ENCODE measurements at regions not wholly inside any gene's neighbourhood (a gene's known extent, or its start where the extent isn't known, plus 50 kb on each side); places are given as distances from the start of the nearest gene placed in this dataset.

DNA sequence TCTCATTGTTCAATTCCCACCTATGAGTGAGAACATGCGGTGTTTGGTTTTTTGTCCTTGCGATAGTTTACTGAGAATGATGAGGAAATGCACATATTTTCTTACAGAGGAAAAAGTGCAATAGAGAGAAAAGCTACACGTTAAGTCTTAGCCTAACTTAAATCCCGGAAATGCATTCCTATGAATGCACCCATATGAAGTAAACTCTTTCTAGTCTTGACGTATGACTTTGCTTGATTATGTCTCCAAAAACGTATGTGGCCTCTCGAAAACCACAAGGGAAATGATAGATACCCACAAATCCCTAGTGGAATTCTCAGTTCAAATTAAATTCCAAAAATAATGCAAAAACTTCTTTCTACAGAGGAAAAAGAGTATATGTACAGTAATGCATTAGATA is 90.7 kb upstream of the SASH1 start:
- Mint-ChIP-seq H3K9me3 (no peaks in the 10 kb centered on the region), H3K36me3 (ENCODE audit: low read depth) (no peaks in the 10 kb centered on the region), H3K4me1 (ENCODE audit: low read depth) (no peaks in the 10 kb centered on the region), H3K27me3 (peaks cover 17% of the 10 kb centered on the region), H3K4me3 (no peak overlapping the region), H3K27ac (no peak overlapping the region)

- no peak overlapping the region for H3K27ac Mint-ChIP-seq
- no peak overlapping the region for H3K4me3 Mint-ChIP-seq
- peaks cover 15% of the 10 kb centered on the region for H3K27me3 Mint-ChIP-seq
- no peaks in the 10 kb centered on the region for H3K4me1 Mint-ChIP-seq (ENCODE audit: low read depth)
- no peaks in the 10 kb centered on the region for H3K9me3 Mint-ChIP-seq
- H3K36me3 Mint-ChIP-seq (ENCODE audit: low read depth), result no peaks in the 10 kb centered on the region
These were observed 84.8 kb upstream of the SASH1 start for GRCh38 chr6:148257810-148258209.

DNA sequence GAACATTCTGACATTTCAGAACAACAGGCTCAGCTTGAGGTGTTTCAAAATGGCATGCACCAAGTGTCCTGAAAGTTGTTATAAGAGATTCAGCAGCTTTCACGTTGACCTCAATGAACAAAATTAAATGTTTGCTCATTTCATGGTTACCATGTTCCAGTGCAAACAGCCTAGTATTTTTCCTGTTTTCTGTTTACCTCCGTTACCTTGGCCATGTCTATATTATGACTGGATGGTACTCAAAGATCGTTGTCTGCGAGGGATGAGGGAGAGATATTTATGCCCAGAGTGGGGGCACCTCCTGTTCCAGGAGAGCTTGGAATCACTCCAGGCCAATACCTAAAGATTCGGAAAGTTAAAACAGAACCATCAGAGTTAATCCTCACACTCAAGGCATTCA is 83.8 kb upstream of the SASH1 start:
- no peaks in the 10 kb centered on the region for H3K36me3 Mint-ChIP-seq (ENCODE audit: low read depth)

GRCh38 chr6:148261470-148261869 is 81.2 kb upstream of the SASH1 start:
- Mint-ChIP-seq H3K4me3 (no peak overlapping the region), H3K27me3 (peaks cover 25% of the 10 kb centered on the region), H3K36me3 (ENCODE audit: low read depth) (no peaks in the 10 kb centered on the region), H3K27ac (no peak overlapping the region), H3K9me3 (no peaks in the 10 kb centered on the region), H3K4me1 (ENCODE audit: low read depth) (no peaks in the 10 kb centered on the region)

More for the DNA sequence above, 83.8 kb upstream of the SASH1 start:
- Mint-ChIP-seq H3K4me3 (no peak overlapping the region), H3K27me3 (peaks cover 18% of the 10 kb centered on the region), H3K27ac (no peak overlapping the region), H3K9me3 (no peaks in the 10 kb centered on the region), H3K4me1 (ENCODE audit: low read depth) (no peaks in the 10 kb centered on the region)

DNA sequence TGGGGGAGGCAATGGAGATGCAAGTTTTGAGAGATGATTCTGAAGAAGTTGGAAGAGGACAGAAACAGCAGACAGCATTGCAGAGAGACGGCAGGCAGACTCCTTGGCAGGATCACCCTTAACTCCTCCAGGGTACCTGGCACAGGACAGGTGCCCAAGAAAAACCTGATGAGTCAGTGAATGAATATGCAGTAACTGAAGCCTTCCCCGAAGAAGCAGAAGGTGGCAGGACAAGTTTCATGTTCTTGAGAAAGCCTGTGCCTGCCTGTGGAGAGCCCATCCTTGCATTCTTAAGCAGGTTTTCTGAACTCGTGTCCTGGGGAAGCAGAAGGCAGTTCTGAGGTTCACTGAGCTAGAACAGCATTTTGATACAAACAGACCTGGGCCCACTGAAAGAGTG is 79.6 kb upstream of the SASH1 start:
- Mint-ChIP-seq H3K36me3 (ENCODE audit: low read depth) (no peaks in the 10 kb centered on the region), H3K4me1 (ENCODE audit: low read depth) (no peaks in the 10 kb centered on the region), H3K27ac (no peak overlapping the region), H3K27me3 (peaks cover 25% of the 10 kb centered on the region), H3K9me3 (no peaks in the 10 kb centered on the region), H3K4me3 (no peak overlapping the region)

- Mint-ChIP-seq H3K9me3 (no peaks in the 10 kb centered on the region), H3K27me3 (peaks cover 25% of the 10 kb centered on the region), H3K4me1 (ENCODE audit: low read depth) (no peaks in the 10 kb centered on the region), H3K36me3 (ENCODE audit: low read depth) (no peaks in the 10 kb centered on the region), H3K27ac (no peak overlapping the region), H3K4me3 (no peak overlapping the region)
These were observed 78.7 kb upstream of the SASH1 start for GRCh38 chr6:148263961-148264360.

DNA sequence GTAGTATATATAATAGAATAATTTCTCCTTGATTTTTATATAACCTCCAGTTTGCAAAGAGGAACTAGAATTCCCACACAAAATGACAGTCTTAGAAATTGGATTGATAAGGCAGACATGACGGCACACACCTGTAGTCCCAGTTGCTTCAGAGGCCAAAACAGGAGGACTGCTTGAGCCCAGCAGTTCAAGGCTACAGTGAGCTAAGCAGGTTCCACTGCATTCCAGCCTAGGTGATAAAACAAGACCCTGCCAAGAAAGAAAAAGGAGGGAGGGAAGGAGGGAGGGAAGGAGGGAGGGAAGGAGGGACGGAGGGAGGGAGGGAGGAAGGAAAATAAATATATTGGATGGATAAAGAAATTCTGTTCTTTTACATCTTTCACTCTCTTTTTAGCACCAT is 77.6 kb upstream of the SASH1 start:
- H3K4me3 Mint-ChIP-seq, result no peak overlapping the region
- no peaks in the 10 kb centered on the region for H3K4me1 Mint-ChIP-seq (ENCODE audit: low read depth)
- no peaks in the 10 kb centered on the region for H3K9me3 Mint-ChIP-seq
- H3K27ac Mint-ChIP-seq, result no peak overlapping the region
- H3K27me3 Mint-ChIP-seq, result peaks cover 25% of the 10 kb centered on the region
- no peaks in the 10 kb centered on the region for H3K36me3 Mint-ChIP-seq (ENCODE audit: low read depth)

DNA sequence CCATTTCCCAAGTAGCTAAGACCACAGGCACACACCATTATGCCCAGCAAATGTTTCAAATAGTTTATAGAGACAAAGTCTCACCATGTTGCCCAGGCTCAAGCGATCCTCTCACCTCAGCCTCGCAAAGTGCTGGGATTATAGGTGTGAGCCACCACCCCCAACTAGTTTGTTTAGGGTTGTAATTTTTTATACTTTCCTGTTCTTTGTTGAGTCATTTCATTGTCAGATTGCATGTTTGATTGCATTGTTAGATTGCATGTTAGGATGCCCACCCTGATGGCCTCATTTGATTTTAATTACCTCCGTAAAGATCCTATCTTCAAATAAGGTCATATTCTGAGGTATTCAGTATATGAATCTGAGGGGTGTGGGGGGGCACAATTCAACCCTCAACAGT is 73.3 kb upstream of the SASH1 start:
- H3K4me1 Mint-ChIP-seq (ENCODE audit: low read depth), result no peaks in the 10 kb centered on the region
- peaks cover 20% of the 10 kb centered on the region for H3K27me3 Mint-ChIP-seq
- H3K36me3 Mint-ChIP-seq (ENCODE audit: low read depth), result no peaks in the 10 kb centered on the region
- no peaks in the 10 kb centered on the region for H3K9me3 Mint-ChIP-seq
- no peak overlapping the region for H3K27ac Mint-ChIP-seq
- H3K4me3 Mint-ChIP-seq, result no peak overlapping the region

DNA sequence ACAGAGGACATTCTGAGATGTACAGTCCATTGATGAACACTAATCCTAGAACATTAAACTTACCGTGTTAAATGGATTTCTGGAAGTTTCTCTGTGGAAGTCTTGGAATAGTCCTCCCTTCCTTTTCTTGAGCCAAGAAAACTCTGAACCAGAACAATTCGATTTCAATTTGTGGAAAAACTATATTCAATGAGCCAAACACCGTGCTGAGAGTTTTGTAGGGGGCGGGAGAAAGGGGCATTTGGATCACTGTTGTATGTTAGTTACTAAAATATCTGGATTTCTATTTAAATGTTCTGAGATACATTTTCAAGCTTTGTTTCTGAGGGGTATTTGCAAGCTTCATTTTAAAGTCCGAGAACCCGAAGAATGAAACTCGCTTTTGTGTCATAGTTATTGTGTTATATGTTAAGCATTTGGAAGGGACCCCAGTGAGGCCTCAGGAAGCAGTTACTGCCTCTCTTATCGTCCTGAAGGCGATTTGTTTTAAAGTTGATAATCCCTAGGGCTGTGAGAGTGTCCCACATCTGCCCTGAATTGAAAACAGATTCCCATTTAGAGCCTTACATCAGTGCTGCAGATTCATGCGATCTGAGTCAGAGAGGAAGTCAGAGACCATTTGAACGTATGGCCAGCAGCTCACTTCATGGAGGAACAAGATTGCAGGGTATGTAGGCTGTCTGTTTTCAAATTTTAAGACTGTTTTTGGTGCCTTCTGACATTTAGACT is 70.8 kb upstream of the SASH1 start:
- no peak overlapping the region for H3K27ac Mint-ChIP-seq
- no peaks in the 10 kb centered on the region for H3K9me3 Mint-ChIP-seq
- no peaks in the 10 kb centered on the region for H3K4me1 Mint-ChIP-seq (ENCODE audit: low read depth)
- peaks cover 16% of the 10 kb centered on the region for H3K27me3 Mint-ChIP-seq
- no peak overlapping the region for H3K4me3 Mint-ChIP-seq
- H3K36me3 Mint-ChIP-seq (ENCODE audit: low read depth), result no peaks in the 10 kb centered on the region

DNA sequence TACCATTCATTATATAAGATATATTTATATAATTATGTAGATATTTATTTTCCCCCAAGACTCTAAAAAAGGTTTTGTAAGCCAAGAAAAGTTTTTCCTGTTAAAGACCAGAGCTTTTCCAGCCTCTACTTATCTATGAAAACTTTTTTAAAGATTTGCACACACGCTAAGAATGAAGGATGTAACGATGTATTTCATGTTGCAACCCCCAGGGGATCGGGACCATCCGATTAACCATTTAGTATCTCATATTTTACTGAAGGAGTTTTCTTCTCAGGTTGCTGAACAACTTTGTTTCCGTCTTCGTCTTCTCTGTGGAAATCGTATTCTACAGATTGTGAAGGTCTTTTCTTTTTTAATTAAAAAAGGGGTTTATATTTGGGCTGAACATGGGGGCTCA is 70.0 kb upstream of the SASH1 start:
- Mint-ChIP-seq H3K36me3 (ENCODE audit: low read depth) (no peaks in the 10 kb centered on the region), H3K4me1 (ENCODE audit: low read depth) (no peaks in the 10 kb centered on the region), H3K27ac (no peak overlapping the region), H3K4me3 (no peak overlapping the region), H3K9me3 (no peaks in the 10 kb centered on the region), H3K27me3 (peaks cover 16% of the 10 kb centered on the region)

DNA sequence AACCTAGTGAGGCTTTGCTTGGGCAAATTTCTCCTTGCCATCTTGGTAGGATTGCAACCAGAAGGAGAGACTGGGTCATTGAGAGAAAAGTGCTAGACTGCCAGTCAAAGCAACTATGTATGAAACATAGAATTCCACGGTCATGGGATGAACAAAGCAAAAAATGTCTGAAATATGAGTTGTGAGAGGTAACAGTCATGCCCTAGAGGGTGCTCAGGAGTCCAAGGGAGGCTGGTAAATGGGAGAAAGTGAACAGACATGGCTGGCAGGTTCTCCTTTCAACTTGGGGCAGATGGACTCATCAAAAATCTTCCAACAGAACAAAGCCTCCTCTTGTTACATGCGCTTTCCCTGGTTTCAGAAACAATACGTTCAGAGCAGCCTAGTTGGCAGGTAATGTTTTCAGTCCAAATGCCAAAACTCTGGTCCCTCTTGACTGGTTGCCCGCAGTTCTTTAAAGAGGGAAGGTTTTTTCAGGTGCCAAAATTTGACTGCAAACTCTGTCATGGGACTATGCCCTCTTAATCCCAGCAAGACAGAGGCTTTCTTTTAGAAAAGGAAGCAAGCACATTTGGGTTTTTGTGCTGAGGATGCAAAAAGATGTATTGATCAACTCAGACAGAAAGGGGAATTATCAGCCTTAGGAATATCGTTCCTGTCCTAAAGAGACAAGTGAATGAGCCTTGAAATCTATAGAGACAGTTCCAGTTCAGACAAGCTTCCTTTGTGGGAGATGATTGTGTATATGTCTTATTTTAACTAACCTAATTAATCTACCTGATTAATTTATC is 68.5 kb upstream of the SASH1 start:
- no peak overlapping the region for H3K27ac Mint-ChIP-seq
- no peak overlapping the region for H3K4me3 Mint-ChIP-seq
- no peaks in the 10 kb centered on the region for H3K36me3 Mint-ChIP-seq (ENCODE audit: low read depth)
- no peaks in the 10 kb centered on the region for H3K9me3 Mint-ChIP-seq
- no peaks in the 10 kb centered on the region for H3K4me1 Mint-ChIP-seq (ENCODE audit: low read depth)
- peaks cover 16% of the 10 kb centered on the region for H3K27me3 Mint-ChIP-seq

DNA sequence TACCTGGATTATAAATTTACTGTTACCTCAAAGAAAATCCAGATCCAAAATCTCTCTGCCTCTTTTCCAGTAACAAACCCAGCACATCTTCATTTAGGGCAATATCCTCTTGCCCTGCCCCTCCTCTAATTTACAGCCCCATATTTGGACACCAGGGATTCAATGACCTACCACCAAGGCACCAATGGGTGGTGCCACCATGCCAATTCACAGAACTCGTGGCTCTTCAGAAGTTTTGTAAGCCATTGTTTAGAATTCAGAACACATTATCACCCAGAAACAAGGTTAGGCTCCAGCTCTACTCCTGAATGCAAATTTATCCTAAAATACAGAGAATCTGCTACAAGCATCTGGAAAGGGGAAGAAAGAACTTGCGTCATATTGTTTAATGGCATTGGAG is 67.8 kb upstream of the SASH1 start:
- Mint-ChIP-seq H3K36me3 (ENCODE audit: low read depth) (no peaks in the 10 kb centered on the region), H3K27me3 (peaks cover 16% of the 10 kb centered on the region), H3K9me3 (no peaks in the 10 kb centered on the region), H3K27ac (no peak overlapping the region), H3K4me3 (no peak overlapping the region), H3K4me1 (ENCODE audit: low read depth) (no peaks in the 10 kb centered on the region)

- no peaks in the 10 kb centered on the region for H3K4me1 Mint-ChIP-seq (ENCODE audit: low read depth)
- H3K27me3 Mint-ChIP-seq, result peaks cover 14% of the 10 kb centered on the region
- H3K27ac Mint-ChIP-seq, result no peak overlapping the region
- H3K4me3 Mint-ChIP-seq, result no peak overlapping the region
- no peaks in the 10 kb centered on the region for H3K9me3 Mint-ChIP-seq
- no peaks in the 10 kb centered on the region for H3K36me3 Mint-ChIP-seq (ENCODE audit: low read depth)
These were observed 57.4 kb upstream of the SASH1 start for GRCh38 chr6:148285205-148285604.

GRCh38 chr6:148286563-148286962 is 56.1 kb upstream of the SASH1 start:
- no peak overlapping the region for H3K4me3 Mint-ChIP-seq
- no peaks in the 10 kb centered on the region for H3K36me3 Mint-ChIP-seq (ENCODE audit: low read depth)
- peaks cover 16% of the 10 kb centered on the region for H3K27me3 Mint-ChIP-seq
- no peak overlapping the region for H3K27ac Mint-ChIP-seq
- H3K4me1 Mint-ChIP-seq (ENCODE audit: low read depth), result no peaks in the 10 kb centered on the region
- no peaks in the 10 kb centered on the region for H3K9me3 Mint-ChIP-seq

DNA sequence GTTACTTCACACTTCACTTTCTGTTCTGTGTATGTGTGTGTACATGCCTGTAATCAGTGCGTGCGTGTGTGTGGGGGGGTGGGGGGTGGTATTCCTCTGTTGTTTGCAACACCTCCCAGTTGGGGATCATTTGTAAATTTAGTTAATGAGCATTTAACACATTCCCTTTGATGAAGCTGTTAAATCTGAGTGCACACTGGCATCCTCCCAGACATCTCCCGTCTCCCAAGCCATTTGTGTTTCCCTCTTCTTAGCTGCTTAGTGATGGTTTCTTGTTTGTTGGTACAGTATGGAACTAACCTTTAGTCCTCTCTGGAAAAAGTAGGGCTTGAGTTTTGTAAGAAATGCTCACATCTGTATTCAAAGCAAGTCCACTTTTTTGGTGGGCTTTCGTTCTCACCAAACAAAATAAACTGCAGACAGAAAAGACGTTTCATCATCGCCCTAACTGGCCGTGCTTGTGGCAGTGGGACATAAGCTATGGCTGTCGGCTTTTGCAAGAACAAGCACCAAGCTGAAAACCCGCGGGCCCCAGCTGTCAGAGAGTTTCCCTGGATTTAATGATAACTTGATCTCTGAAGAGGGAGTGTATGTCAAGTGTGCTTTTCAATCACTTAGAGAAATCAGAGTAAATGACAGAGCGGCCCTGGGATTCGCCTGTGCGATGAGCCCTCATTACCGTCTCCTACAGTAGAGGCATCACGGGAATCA is 54.9 kb upstream of the SASH1 start:
- Mint-ChIP-seq H3K27ac (no peak overlapping the region), H3K36me3 (ENCODE audit: low read depth) (no peaks in the 10 kb centered on the region), H3K27me3 (peaks cover 16% of the 10 kb centered on the region), H3K4me1 (ENCODE audit: low read depth) (no peaks in the 10 kb centered on the region), H3K9me3 (no peaks in the 10 kb centered on the region), H3K4me3 (no peak overlapping the region)

All from stimulated activated naive CD8-positive, alpha-beta T cell treated with anti-CD3 and anti-CD28 coated beads, Interleukin-15, Interleukin-2, amounts not matched to agents 100 ng/mL and 50 ng/mL, for 24 hours (primary cell).